GM12874 (cell line): ENCODE measurements at regions not wholly inside any gene's neighbourhood (a gene's known extent, or its start where the extent isn't known, plus 50 kb on each side); places are given as distances from the start of the nearest gene placed in this dataset.

Experiments
- TF ChIP-seq, protein P1 (sequence below): IDR thresholded peaks from 2 replicates; pipeline ENCODE4 v1.5.1; 2011; ENCODE audit warnings: low read depth, mild to moderate bottlenecking, control low read depth, low read length, moderate library complexity; ENCODE audit not compliant: insufficient read depth

DNA sequence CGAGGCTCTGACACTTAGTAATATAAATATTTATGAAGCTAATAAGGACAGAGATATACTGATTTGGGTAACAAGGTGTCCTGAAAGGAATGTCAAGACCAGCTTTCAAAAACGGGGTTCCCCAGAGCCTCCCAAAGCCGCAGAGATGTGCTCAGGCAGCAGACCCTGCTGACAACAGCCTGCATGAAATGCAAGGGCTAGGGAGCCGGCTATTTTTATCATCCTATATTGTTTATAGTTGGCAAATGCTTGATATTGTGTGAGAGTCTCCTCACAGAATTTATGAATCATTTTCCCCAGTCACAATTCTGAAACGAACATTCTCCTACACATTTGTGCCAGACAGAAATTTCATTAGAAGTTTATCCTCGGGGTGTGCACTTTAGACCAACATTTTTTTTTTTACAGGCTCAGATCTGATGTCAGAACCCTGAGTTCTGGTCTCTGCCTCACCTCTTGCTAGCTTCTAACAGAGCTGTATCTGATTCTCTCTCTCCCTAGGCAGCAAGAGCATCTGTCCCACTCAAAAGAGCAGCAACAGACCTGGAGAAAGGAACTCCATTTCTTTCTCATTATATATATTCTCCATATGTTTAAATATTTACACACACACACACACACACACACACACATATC, 302.3 kb upstream of the PLD5 start:
- TF ChIP-seq, protein P1, sequence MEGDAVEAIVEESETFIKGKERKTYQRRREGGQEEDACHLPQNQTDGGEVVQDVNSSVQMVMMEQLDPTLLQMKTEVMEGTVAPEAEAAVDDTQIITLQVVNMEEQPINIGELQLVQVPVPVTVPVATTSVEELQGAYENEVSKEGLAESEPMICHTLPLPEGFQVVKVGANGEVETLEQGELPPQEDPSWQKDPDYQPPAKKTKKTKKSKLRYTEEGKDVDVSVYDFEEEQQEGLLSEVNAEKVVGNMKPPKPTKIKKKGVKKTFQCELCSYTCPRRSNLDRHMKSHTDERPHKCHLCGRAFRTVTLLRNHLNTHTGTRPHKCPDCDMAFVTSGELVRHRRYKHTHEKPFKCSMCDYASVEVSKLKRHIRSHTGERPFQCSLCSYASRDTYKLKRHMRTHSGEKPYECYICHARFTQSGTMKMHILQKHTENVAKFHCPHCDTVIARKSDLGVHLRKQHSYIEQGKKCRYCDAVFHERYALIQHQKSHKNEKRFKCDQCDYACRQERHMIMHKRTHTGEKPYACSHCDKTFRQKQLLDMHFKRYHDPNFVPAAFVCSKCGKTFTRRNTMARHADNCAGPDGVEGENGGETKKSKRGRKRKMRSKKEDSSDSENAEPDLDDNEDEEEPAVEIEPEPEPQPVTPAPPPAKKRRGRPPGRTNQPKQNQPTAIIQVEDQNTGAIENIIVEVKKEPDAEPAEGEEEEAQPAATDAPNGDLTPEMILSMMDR, result no peak

DNA sequence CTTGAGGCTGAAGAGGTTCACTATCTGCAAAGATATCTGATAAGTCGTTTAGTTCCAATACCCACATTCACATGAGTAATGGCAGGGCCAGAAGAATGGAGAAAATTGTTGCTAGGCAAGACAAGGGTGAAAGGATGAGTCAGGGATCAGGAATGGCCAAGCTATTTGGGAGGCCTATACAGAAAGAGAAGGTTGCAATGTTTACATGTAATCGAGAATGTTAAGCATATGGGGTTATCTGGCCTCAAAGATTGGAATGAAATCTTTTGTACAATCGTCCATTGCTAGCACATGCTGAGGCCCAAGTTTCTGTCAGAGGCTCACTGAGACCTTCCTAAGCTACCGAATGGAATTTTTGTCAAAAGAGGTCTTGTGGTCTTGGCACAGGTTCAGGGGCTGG, 299.9 kb upstream of the PLD5 start:
- TF ChIP-seq, protein P1, result no peak

DNA sequence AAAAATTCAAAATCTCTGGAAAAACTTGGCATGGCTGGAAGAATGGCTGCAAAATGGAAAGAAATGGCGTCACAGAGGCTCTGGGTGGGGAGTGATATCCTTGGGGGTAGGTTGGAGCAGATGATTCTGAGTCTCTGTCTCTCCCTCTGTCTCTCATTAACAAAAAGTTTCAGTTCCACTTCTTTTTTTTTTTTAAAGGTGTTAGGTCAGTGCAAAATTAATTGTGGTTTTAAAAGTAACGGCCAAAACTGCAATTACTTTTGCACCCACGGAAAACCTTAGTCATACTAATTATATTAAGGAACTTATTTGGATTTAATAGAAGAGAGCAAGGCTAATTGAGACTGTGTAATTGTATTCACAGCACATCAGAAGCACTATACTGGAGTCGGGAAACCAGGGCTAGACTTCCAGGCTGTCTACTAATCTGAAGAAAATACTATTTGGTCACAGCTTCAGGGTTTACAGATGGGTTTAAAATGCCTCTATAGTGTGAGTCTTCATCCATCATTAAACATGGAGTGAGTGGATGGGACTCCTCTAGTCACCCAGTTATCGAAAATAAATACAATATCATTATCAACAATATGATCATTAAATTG, 289.1 kb upstream of the PLD5 start:
- TF ChIP-seq, protein P1, result no peak

DNA sequence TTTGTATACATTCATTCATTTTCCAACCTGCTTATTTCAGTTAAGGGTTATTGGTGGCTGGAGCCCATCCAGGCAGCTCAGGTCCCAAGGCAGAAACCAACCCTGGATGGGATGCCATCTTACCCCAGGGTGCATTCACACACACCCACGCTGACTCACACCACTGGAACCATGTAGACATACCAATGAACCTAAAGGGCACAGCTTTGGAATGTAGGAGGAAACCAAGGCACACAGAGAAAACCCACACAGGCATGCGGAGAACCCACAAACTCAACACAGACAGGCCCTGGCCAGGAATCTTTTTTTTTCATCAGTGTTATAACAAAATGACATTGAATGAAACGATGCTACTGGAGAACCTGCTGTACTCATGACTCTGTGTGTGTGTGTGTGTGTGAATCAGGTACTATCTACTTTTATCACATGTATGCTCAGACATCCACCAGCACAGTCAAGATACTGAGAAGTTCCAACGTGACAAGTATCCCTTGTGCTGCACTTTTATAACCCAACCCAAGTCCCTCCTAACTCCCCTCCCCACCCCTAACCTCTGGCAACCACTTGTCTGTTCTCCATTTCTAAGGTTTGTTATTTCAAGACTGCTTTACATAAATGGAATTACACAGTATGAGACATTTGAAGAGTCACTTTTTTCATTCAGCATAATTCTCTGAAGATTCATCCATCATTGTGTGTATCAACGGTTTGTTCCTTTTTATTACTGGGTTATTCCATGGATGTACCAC, 286.8 kb upstream of the PLD5 start:
- TF ChIP-seq, protein P1, result no peak

DNA sequence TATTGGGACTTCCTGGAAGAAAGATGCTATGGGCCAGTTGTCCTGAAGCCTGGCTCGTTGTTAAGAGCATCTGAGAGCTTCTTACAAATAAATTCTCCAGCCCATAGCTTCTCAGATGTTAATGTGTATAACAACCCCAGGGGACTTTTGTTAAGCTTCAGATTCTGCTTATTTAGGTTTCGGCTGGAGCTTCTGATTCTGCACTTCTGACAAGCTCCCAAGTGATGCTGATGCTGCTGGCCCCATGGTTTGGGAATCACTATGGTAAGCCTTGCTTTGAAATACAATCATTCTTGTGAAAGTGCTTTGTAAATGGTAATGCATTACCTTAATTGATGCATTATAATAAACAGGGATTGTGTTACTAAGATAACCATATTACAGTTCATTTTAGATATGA, 281.8 kb upstream of the PLD5 start:
- TF ChIP-seq, protein P1, result no peak

DNA sequence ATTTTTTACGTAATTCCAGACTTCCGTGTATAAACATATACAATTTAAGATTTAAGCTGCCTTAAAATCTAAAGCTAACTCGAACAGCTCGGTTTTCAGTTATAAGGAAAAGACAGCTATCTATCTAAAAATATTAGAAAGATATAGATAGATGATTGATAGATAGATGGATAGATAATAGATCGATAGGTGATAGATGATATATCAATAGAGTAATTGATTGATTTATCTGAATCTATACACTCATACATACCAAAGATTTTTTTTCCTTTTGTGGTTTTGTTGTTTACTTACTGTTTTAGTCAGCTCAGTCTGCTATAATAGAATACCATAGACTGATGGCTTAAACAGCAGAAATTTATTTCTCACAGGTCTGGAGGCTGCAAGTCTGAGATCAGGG, 278.5 kb upstream of the PLD5 start:
- TF ChIP-seq, protein P1, result no peak

DNA sequence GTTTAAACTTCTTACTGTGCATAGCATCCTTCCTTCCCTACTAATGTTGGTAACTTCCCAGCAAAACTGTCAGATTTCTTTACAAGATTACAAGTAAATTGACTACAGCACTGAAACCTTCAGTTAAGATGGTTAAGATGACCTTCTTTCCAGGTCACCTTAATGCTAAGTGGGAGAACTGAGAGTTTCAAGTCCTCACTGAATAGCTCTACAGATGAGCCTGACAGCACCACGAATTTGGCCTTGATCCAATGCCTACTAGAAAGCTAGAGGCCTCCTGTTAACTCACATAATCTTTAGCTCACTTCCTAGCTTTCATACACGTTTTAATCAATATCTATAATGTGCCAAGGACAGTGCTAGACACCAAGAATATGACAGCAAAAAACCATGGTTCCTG, 276.0 kb upstream of the PLD5 start:
- TF ChIP-seq, protein P1, result no peak
